Breast epithelium (tissue), 3 donors: ENCODE measurements at regions not wholly inside any gene's neighbourhood (a gene's known extent, or its start where the extent isn't known, plus 50 kb on each side); places are given as distances from the start of the nearest gene placed in this dataset.

Experiments
- POLR2AphosphoS5 ChIP-seq, 3 donors: sonication (generic); formaldehyde crosslinking; IDR thresholded peaks; one replicate each; pipeline ENCODE4 v1.6.1; 2017; ENCODE audit warnings: antibody characterized with exemption in 3 of 3
- TF ChIP-seq, protein P1 (sequence below), 3 donors: fragments of 450-650 bp; IDR thresholded peaks; one replicate each; pipeline ENCODE4 v1.5.1; 2016 to 2017; ENCODE audit warnings: antibody characterized with exemption in 3 of 3, mild to moderate bottlenecking in 3 of 3, moderate library complexity in 3 of 3

DNA sequence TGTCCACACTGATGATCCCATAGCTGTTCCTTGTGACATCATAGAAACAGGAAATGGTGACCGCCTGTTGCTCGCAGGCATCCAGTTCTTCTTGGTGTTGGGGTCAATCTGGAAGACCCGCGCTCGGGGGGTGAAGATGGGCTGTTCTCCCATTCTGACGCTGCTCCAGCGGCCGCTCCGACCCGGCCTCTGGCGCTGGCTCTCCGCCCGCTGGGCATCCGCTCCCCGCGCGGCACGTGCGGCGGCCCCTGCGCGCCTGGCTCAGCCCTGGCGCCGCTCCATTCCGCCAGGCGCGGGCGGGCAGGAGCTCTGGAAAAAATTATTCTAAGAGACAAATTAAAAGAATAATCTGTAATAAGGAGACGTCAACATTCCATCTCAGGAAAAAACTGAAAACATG is 761.1 kb downstream of the TMEM121 start:
- TF ChIP-seq, protein P1, sequence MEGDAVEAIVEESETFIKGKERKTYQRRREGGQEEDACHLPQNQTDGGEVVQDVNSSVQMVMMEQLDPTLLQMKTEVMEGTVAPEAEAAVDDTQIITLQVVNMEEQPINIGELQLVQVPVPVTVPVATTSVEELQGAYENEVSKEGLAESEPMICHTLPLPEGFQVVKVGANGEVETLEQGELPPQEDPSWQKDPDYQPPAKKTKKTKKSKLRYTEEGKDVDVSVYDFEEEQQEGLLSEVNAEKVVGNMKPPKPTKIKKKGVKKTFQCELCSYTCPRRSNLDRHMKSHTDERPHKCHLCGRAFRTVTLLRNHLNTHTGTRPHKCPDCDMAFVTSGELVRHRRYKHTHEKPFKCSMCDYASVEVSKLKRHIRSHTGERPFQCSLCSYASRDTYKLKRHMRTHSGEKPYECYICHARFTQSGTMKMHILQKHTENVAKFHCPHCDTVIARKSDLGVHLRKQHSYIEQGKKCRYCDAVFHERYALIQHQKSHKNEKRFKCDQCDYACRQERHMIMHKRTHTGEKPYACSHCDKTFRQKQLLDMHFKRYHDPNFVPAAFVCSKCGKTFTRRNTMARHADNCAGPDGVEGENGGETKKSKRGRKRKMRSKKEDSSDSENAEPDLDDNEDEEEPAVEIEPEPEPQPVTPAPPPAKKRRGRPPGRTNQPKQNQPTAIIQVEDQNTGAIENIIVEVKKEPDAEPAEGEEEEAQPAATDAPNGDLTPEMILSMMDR (IDR thresholded peaks at IDR 0.05), result no peak
- TF ChIP-seq POLR2AphosphoS5 (IDR thresholded peaks at IDR 0.05), result no peak
